ENCODE measurements at regions not wholly inside any gene's neighbourhood (a gene's known extent, or its start where the extent isn't known, plus 50 kb on each side); places are given as distances from the start of the nearest gene placed in this dataset.

DNA sequence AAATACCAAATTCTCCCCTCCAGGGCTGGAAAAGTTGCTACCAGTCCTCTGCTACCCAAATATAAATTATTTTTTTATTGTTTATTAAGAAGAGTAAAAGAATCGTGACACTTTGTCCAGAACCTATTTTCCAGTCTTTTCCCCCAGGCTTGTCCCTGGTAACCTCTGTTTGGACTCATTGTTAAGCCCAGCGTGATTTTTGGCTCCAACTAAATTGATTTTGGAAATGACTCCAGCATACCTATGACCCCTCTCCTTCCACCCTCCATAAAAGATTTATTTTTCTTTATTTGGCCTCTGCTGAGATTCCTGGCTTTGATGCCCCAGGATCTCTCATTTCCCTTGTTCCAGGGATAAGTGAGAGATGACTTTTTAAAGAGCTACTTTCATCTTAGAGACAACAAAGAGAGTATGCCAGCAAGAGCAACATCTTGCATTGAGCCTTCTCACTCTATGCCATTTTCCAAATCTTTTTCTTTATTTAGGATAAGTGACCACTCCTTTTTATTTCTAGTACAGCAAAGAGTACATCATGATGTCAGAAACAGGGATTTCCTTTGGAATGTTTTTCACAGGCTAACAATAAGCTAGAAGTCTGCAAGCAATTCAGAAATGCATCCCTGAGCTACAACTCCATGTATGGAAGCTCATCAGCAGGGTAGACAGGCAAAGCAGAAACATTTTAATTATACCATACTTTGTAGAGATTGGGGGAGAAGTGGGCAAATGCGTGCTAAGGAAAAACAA is 75.8 kb downstream of the DAD1 start:
- DNase-seq (ENCODE audit: low spot score): no peak

DNA sequence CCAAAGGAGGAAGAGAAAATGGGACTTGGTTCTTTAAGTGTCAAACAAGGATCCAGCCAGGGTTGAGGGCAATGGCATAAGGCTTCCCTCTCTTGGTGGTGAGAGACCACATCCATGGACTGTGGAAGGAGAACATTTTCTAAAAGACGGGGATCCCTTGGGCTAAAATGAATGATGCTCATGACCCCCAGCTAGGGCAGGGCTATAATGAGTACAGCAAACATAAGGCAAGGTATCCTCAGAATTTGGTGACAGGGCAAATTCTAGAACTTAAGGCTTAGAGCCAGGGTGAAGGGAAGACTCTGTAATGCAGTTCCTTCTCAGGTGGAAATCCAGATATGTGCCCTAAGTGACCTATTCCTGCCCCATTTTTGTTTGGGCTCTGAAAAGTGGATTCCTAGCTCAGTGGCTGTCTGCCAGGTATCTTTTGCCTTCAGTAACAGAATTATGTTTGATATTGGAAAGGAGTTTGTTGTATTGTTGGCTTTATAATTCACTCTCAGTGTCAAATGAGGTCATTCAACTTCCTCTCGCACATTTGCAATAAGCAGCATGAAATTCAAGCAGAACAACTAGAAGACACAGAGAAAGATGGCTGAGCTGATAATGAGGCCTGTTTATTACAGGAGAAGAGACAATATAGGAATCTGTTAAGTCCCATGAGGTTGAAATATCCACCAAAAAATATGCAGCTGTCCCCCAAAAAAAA is 76.8 kb downstream of the DAD1 start:
- no peak for DNase-seq (ENCODE audit: low spot score)

DNA sequence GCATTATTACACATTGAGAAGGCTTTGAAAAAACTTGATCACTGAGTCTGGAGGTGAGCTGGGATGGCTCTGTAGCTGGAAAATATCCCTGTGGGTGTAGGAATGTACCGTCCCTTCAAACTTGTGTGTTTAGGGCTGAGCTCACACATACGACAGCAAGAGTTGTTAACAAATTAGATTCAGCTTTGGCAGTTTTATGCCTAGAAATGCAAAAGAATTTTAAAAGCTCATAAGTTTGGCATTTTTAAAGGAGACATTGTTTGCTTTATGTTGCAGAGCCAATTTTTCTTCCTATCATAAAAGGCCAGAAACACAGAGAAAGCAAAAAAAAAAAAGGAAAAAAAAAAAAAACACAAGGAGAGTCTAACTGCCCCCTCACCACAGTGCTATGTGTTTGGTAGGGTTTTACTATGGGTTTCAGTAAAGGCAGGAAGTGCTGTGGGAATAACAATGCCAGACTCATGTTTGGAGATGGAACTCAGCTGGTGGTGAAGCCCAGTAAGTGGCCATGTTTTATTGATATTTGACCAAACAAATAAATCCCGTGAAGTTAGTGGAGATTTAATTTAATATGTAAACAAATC is 78.4 kb downstream of the DAD1 start:
- DNase-seq (ENCODE audit: low spot score): no peak

DNA sequence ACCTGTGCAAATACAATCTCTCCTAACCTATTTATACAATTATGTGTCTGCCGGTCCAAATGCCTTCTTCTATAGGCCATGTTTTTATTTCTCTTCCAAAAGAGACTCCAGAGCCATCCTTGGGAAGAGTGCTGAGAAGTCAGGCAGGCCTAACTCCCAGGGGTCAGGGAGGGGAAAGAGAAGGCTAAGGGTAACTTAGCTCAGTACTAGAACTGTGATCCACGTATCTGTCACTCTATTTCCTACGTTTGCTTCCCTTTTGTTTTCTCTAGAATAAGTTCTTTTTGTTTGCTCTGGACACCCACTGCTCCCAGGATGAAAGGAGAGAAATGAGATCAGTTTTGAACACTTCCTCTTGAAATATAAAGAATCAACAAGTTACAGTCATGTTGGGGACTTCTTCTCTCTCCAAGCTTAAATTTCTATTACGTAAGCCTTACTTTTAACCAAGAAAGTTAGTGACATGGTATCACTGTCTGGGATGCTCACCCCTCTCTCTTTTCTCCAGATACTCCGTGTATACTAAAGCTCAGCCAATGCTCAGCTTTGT is 79.2 kb downstream of the DAD1 start:
- DNase-seq (ENCODE audit: low spot score): no peak

DNA sequence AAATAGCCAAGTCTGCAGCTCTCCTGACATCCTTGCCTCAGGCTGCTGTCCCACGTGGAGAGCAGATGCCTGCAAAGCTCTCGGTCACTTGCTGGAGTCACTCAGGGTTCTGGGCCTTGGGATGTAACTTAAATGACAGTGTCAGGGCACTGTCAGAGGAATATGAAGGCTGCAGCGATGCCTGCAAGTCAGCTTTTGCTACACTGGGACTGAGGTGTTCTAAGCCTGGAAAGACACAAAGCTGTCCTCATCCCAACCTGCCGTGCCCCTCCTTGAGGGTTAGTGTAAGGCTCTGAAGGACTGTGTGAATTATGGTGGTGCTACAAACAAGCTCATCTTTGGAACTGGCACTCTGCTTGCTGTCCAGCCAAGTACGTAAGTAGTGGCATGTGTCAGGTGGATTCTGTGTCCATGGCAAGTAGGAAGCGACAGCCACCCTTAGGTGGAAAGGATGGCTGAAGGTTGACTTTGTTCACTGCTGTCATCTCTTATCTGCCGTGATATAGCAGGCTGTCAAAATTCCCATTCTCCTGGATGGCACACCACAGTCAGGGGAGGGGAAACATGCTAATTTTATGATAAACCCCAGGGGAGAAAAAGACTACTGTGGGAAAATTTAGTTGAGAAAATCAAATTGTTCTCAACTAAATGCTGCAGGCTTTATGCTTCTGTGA is 79.9 kb downstream of the DAD1 start:
- no peak for DNase-seq (ENCODE audit: low spot score)

DNA sequence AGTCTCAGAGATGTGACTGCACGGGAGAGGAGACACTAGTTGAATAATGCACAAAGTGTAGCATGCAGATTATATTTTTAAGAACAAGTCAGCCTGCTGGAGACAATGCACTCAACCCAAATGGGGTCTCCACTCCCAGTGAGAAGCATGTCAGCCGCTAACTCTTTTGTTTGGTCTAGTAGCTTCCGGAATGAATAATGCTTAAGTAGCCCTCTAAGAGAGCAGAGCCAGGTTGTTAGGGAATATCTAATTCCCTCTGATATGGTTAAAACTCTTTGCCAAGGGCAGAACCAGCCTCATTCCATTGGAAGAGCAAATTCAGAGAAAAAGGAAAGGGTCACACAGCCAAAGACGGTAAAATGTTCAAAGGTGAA is 80.4 kb downstream of the DAD1 start:
- DNase-seq (ENCODE audit: low spot score): no peak

DNA sequence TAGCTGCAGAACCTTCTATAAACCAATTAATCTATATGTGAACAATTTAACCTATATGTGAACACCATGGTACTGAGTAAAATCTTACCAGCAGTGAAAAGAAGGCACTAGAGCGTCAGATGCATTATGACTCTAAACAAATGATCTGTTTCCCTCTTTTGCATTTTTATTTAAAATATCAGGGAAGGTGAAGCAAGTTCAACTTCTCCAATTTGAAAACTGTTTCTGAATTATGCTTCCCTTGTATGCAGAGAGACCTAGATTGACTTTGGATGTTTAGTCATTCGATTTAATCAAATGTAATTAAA is 80.9 kb downstream of the DAD1 start:
- no peak for DNase-seq (ENCODE audit: low spot score)

DNA sequence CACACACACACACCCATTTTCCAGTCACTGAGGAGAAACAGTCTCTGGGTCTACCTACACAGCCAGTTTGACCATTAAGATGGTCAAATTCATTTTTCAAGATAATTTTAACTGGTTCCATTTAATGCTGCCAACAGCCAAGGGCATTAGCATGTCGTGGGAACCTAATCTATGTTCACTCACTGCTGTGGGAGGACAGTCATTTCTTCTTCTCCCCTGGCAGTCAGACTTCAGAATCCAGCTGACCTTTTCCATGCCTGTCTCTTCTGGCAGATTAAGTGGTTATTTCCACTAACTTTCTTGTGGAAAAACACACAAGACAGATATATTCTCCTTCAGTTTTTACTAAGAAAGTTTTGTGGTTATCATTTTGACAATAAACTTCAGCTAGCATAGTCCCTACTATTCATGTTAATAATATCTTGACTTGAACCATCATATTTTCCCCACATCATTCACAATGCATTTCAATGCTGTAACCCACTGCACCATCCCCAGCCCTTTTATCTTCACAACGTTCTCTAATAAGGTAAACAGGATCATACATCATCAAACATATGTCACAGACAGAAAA is 82.2 kb downstream of the DAD1 start:
- DNase-seq (ENCODE audit: low spot score): no peak

DNA sequence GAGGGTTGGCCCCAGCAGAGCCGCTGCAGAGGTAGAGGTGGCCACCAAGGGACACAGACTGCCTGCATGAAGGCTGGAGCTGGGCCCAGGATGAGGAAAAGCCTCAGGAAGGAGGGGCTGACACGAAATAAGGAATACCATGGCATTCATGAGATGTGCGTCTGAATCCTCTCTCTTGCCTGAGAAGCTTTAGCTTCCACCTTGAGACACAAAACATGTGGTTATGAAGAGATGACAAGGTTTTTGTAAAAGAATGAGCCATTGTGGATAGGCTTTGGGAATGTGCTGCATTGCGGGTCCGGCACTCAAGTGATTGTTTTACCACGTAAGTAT is 82.7 kb downstream of the DAD1 start:
- no peak for DNase-seq (ENCODE audit: low spot score)

DNA sequence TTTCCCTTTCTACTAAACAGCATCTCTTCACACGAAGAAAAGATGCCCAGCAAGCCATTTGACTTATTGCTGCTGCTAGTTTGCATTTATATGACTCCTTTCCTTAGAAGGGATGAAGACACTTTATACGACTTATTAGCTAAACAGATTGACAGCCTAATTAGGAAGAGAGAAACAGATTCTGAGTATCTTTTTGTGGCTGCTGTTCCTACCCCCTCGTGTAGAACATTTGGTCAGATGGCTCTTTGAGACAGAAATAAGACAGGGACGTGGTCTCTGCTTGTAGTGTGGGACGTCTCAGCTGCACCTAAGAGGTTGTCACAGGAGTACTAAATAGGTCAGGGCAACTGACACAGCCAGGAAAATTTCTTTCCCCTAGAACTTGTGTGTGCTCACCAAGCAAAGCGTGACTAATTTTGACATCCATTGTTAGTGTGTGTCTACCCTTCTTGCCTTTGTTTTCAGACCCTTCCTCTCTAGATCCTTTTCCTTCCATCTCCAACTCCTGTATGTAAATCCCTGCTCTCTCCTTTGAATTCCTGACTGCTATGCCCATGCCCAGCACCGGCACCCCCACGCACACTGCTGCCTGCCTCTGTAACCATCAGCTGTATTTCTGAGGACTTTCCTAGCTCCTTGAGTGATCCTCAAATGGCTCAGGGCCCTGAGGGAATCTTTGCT is 83.2 kb downstream of the DAD1 start:
- no peak for DNase-seq (ENCODE audit: low spot score)

DNA sequence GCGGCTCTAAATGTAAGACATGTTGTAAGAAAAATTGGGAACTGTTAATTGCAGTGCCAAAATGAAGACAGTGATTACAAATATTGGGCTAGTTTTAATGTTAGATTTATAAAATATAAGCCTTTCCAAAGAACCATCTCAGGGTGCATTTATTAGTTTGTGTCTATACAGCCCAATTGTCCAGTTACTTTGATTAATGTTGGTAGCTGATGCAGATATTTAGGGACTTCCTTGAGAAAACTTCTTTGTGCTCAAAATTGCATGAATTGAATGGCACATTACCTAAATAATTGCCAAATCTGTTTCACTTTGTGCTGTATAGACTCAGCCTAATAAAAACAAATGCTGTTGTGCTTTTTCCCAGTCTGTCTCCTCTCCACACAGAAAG is 83.7 kb downstream of the DAD1 start:
- no peak for DNase-seq (ENCODE audit: low spot score)

DNA sequence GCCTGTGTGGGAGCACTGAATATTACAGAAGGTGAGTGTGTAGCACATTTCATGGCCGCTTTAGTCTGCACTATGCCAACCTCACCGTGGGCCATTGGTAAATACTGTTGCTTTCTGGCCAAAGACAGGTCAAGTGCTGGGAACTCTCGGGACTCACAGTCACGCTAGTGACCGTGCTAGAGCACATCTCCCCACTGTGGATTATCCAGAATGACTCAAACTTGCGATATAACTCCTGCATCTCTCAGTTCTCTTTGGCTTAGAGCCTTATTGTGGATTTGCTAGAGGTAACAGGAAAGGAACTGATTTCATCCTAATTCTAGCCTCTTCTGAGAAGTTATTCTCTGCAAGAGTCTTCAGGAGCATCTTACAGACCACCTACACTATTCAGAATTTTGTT is 86.5 kb downstream of the DAD1 start:
- no peak for DNase-seq (ENCODE audit: low spot score)

DNA sequence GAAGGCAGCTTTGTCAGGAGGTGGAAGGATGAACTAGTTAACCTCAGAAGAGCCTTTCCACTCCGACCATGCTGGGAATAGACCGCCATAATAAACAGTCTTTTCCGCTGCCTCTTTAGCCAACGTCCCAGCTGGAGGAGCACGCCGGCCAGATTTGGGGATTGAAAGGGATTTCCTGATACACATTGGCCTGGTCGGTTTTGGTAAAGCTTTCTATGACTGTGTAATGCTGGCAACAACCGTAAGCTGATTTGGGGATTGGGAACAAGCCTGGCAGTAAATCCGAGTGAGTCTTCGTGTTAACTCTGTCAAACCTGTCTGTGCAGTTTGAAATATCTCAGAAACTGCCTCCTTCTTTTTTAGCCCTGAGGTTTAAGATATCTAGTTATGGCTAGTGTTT is 87.0 kb downstream of the DAD1 start:
- no peak for DNase-seq (ENCODE audit: low spot score)

DNA sequence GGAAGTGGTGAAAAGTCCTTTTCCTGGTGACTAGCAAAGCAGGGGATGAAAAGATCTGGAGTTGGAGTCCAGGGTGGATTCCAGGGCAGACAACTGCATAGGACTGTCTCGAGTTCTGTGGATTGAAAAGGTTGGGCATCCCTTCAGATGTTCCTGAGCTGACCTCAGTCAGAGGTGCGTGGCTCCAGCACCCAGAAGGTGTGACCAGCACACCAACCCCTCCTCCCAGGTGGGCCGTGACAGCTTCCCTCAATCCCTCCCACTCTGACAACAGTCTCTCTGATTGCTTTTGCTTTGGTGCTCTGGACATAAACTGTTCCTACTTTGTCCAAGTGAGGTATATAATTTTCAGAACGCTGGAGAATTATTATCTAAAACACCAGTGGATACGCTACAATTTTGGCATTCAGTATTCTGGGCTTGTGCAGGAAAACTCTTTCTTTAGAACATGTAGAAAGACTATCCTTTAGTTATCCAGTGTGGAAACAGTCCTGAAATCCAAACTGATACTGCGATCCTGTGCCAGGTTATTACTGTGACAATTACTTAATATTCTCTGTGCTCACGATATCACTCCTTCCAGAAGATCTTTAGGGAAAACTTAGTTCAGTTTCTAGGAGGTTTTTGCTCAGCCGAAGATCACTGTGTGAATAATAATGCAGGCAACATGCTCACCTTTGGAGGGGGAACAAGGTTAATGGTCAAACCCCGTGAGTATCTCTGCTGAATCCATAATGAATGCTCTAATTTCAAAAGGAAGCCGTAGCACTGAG is 87.9 kb downstream of the DAD1 start:
- no peak for DNase-seq (ENCODE audit: low spot score)

DNA sequence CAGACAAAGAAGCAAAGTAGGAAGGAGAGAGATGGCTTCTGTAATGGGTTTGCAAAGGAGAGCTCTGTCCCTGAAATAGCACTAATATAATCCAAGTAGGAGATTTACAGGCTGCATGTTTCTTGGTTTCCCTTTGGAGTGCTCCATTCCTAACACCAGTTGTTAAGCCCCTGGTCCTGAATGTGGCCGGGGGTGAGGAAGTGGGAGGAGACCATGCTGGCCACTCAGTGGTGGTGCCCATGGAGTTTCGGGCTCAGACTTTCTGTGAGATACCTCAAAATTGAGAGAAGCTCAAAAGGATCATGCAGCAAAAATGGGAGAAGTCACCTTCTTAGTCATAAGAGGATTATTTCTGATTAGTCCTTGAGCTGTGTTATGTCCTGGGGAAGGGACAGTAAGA is 88.5 kb downstream of the DAD1 start:
- no peak for DNase-seq (ENCODE audit: low spot score)

DNA sequence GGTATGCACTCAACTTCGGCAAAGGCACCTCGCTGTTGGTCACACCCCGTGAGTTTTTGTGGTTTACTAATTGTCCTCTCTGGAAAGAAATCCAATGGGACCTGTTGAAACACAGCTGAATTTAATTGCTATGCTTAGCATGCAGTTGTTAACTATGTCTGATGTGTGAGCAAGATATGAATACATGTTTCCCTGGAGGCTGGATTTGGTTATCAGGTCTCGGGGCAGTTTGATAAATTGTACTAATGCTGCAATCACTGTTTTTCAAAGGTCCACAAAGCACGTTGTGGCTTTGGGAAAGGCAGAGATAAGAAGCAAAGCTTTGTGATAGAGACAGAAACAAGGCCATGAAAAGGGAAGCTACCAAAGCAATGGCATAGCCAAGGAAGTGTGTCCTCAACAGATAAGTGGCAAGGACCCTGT is 91.3 kb downstream of the DAD1 start:
- no peak for DNase-seq (ENCODE audit: low spot score)

DNA sequence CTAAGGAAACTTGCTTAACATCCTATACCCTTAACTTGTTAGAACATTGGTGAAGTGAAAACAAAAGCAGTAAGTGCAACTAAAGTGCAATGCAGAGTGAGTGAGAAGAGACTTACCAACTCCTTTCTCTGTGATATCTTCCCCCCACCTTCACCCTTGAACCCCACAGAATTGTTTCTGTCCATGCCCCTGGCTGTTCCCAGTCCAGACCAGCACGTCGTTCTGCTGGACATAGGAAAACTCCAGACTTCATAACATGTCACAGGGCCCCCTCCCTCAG is 91.9 kb downstream of the DAD1 start:
- DNase-seq (ENCODE audit: low spot score): no peak

DNA sequence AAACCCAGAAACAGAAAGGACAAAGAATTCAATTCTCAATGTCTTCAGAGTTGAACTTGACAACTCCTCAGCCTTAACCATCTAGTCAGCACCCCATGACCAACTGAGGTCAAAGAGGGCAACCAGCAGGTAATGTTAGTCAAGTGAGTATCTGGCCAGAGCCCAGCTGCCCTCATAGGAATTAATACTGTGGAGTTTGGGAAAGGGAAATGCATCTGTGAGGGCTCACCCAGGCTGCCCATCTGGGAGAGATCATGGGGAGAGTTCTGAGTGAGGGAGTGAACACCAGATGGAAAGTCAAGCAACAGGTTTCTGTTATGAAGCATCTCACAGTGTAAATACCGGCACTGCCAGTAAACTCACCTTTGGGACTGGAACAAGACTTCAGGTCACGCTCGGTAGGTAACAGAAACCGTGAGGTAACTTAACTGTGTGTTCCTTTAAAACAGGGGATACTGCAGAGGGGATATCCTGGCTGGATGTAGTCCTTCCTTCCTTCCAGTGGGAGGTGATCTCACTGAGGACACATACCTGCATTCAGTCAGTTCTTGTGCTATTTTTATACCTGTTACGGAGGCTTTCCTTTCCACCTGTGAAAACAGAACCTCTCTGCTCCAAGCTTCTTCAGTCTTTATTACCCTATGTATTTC is 94.4 kb downstream of the DAD1 start:
- no peak for DNase-seq (ENCODE audit: low spot score)

DNA sequence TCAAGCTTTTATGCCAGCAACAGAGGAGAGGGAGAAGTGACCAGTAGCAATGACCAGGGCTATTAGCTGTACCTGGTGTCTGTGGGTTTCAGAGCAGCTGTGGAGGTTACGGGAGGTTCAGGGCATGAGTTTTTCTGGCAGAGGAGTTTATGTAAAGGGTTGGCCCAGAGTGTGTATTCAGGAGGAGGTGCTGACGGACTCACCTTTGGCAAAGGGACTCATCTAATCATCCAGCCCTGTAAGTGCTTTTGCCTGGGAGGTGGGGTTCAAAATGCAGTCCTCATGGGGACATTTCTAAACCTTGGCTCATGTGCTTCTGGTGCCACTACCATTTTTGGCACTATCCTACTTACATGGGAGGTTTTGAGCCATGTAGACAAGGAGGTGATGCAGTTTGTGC is 95.3 kb downstream of the DAD1 start:
- DNase-seq (ENCODE audit: low spot score): no peak

DNA sequence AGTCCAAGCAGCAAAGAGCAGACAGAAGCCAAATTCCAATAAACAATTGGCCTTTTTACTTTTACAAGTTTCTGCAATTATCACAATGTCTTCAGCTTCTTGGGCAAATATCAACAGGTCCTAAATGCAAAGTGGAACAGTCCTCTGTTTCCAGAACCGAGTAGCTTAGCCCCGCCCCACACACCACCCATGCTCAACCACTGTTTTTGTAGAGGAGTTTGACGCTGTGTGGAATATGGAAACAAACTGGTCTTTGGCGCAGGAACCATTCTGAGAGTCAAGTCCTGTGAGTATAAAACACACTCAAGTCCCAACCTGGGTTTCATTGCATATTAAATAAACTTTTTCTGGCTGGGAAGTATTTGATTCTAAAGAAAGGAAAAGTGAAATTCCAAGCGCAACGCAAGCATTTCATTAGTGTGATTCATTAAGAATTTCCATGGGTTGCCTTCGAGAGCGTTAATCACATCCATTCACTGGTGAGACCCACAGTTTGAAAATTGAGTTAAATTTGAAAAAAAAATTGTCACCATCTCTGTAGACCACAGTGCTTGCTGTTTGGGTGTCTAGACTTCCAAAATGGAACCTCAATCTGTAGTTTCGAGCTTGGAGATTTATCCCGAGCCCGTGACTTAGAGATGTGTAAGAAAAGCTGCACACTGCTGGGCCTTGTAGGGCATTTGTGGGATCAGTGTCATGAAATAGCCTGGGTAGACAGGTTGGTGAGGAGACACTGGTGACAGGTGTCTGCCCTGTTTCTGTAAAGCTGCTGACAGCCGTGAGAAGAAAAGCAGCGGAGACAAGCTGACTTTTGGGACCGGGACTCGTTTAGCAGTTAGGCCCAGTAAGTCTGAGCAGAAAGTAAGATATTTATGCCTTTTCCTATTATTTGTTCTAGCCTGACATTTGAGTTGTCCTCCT is 96.1 kb downstream of the DAD1 start:
- no peak for DNase-seq (ENCODE audit: low spot score)
